K562 (cell line): ENCODE measurements at regions not wholly inside any gene's neighbourhood (a gene's known extent, or its start where the extent isn't known, plus 50 kb on each side); places are given as distances from the start of the nearest gene placed in this dataset.

Experiments
- BHLHE40 ChIP-seq: IDR thresholded peaks from 2 replicates; pipeline ENCODE4 v1.6.1; 2011; ENCODE audit warnings: low read length, improper control_type of control experiment
- ELF1 ChIP-seq: fragments of 200-800 bp; sonication (Bioruptor generic); IDR thresholded peaks from 2 replicates; pipeline ENCODE4 v1.6.1; 2016; ENCODE audit warnings: missing genetic modification characterization, missing compliant biosample characterization
- RFX1 ChIP-seq: fragments of 450-650 bp; IDR thresholded peaks from 2 replicates; pipeline ENCODE4 v1.6.1; 2016; ENCODE audit warnings: mild to moderate bottlenecking, moderate library complexity
- TF ChIP-seq, protein P1 (sequence below), 3 experiments: IDR thresholded peaks in 2 of 3; conservative IDR thresholded peaks in 1 of 3; 2 replicates each; pipeline ENCODE4 v1.5.1; 2011 to 2012; ENCODE audit warnings: low read length in 3 of 3, mild to moderate bottlenecking in 3 of 3, control low read depth in 2 of 3, improper control_type of control experiment in 1 of 3, inconsistent platforms in 1 of 3, low read depth in 1 of 3, mixed read lengths in 1 of 3, moderate library complexity in 1 of 3; ENCODE audit not compliant: insufficient read depth in 2 of 3
- TF ChIP-seq, protein P2 (sequence below): fragments of 450-650 bp; formaldehyde crosslinking; IDR thresholded peaks from 2 replicates; pipeline ENCODE4 v1.4.0; 2020; ENCODE audit warnings: mild to moderate bottlenecking, moderate library complexity

DNA sequence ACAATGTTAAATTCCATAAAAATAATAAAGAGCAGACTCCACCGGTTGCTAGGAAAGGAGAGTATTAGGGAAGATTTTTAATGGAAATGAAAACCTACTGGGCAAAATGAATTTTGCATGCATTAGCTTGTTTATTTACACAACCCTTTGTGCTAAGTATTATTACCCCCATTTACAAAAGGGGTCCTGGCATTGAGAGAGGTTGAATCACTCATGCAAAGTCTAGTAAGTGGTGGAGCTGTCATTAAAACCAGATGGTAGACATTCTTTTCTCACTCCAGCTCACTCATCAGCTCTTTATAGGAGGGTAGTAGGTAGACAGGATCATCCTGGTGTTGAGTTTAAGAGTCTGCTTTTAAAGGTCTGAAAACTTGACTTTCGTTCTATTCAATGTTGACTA, 395.1 kb downstream of the PLK2 start:
- TF ChIP-seq, protein P1, sequence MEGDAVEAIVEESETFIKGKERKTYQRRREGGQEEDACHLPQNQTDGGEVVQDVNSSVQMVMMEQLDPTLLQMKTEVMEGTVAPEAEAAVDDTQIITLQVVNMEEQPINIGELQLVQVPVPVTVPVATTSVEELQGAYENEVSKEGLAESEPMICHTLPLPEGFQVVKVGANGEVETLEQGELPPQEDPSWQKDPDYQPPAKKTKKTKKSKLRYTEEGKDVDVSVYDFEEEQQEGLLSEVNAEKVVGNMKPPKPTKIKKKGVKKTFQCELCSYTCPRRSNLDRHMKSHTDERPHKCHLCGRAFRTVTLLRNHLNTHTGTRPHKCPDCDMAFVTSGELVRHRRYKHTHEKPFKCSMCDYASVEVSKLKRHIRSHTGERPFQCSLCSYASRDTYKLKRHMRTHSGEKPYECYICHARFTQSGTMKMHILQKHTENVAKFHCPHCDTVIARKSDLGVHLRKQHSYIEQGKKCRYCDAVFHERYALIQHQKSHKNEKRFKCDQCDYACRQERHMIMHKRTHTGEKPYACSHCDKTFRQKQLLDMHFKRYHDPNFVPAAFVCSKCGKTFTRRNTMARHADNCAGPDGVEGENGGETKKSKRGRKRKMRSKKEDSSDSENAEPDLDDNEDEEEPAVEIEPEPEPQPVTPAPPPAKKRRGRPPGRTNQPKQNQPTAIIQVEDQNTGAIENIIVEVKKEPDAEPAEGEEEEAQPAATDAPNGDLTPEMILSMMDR (IDR thresholded peaks at IDR 0.05 in 2 of 3, conservative IDR thresholded peaks at IDR 0.05 in 1 of 3; ENCODE audit: insufficient read depth in 2 of 3, low read depth in 1 of 3, low read length in 3 of 3) = no peak
- TF ChIP-seq ELF1 (tag) (no peak), BHLHE40 (no peak), RFX1 (no peak)
- TF ChIP-seq, protein P2, sequence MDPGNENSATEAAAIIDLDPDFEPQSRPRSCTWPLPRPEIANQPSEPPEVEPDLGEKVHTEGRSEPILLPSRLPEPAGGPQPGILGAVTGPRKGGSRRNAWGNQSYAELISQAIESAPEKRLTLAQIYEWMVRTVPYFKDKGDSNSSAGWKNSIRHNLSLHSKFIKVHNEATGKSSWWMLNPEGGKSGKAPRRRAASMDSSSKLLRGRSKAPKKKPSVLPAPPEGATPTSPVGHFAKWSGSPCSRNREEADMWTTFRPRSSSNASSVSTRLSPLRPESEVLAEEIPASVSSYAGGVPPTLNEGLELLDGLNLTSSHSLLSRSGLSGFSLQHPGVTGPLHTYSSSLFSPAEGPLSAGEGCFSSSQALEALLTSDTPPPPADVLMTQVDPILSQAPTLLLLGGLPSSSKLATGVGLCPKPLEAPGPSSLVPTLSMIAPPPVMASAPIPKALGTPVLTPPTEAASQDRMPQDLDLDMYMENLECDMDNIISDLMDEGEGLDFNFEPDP (CRISPR knock-in tag) = no peak
